IMR-90 (cell line): ENCODE measurements at regions not wholly inside any gene's neighbourhood (a gene's known extent, or its start where the extent isn't known, plus 50 kb on each side); places are given as distances from the start of the nearest gene placed in this dataset.

ENCODE experiments used
- ATAC-seq: fragments of 200-7000 bp; cut with Tn5 transposase; 2 replicates; pipeline ENCODE4 v1.9.1; 2020; ENCODE audit warnings: low read depth, mild to moderate bottlenecking, moderate library complexity
- BruUV-seq: library from RNA; stranded (reverse); fragments of 400-500 nt; replicated peaks from 2 replicates; lab custom pipeline; 2021; lab: Mats Ljungman, UMichigan
- CTCF ChIA-PET: fragments of 300-600 bp; formaldehyde crosslinking; extraction: SDS; loops from one replicate; lab custom pipeline; 2021; ENCODE audit warnings: antibody characterized with exemption; lab: Yijun Ruan, JAX
- POLR2A ChIA-PET: fragments of 300-600 bp; sonication (Branson Sonifier 250); formaldehyde crosslinking; loops from one replicate; lab custom pipeline; 2022; ENCODE audit warnings: antibody characterized with exemption; ENCODE audit not compliant: unreplicated experiment; lab: Charles Lee
- DNase-seq: peaks from one replicate; pipeline ENCODE4 v3.0.0; 2013
- H2AFZ ChIP-seq: replicated peaks from 2 replicates; pipeline ENCODE3; 2013; ENCODE audit warnings: low read length, mild to moderate bottlenecking; ENCODE audit not compliant: poor library complexity
- H2AK5ac ChIP-seq: 2 replicates; pipeline ENCODE4 v1.6.1; 2013; ENCODE audit warnings: low read depth, low read length, inconsistent platforms
- H2AK9ac ChIP-seq: replicated peaks from 2 replicates; pipeline ENCODE3; 2013; ENCODE audit warnings: mild to moderate bottlenecking, low read depth, low read length, moderate library complexity; ENCODE audit not compliant: poor library complexity
- H2BK120ac ChIP-seq: 2 replicates; pipeline ENCODE4 v1.6.1; 2013; ENCODE audit warnings: low read depth, low read length, inconsistent platforms
- H2BK15ac ChIP-seq: 3 replicates; pipeline ENCODE4 v1.6.1; 2013; ENCODE audit warnings: low read depth, low read length, inconsistent platforms
- H2BK20ac ChIP-seq: 2 replicates; pipeline ENCODE4 v1.6.1; 2013; ENCODE audit warnings: low read depth, mild to moderate bottlenecking, inconsistent platforms, low read length, moderate library complexity
- H2BK5ac ChIP-seq: 2 replicates; pipeline ENCODE4 v1.6.1; 2013; ENCODE audit warnings: mild to moderate bottlenecking, low read depth, low read length, inconsistent platforms; ENCODE audit not compliant: poor library complexity, severe bottlenecking
- H3K14ac ChIP-seq: replicated peaks from 2 replicates; pipeline ENCODE4 v1.6.1; 2013; ENCODE audit warnings: low read depth, low read length, inconsistent platforms
- H3K18ac ChIP-seq: 2 replicates; pipeline ENCODE4 v1.6.1; 2013; ENCODE audit warnings: low read depth, low read length, control low read depth
- H3K23ac ChIP-seq: 2 replicates; pipeline ENCODE4 v1.6.1; 2013; ENCODE audit warnings: low read depth, low read length, inconsistent platforms
- H3K27ac ChIP-seq: 2 replicates; pipeline ENCODE4 v1.5.1; 2013; ENCODE audit warnings: mild to moderate bottlenecking, control low read depth, low read length; ENCODE audit not compliant: insufficient read depth
- H3K27me3 ChIP-seq: 2 replicates; pipeline ENCODE4 v1.6.1; 2013; ENCODE audit warnings: low read length; ENCODE audit not compliant: control insufficient read depth, insufficient read depth
- H3K36me3 ChIP-seq: 2 replicates; pipeline ENCODE4 v1.6.1; 2013; ENCODE audit warnings: low read length, mixed read lengths; ENCODE audit not compliant: control insufficient read depth, insufficient read depth
- H3K4ac ChIP-seq: 2 replicates; pipeline ENCODE4 v1.6.1; 2013; ENCODE audit warnings: low read depth, low read length, inconsistent platforms
- H3K4me1 ChIP-seq: 2 replicates; pipeline ENCODE4 v1.6.1; 2013; ENCODE audit warnings: low read length, mixed read lengths; ENCODE audit not compliant: control insufficient read depth, insufficient read depth
- H3K4me2 ChIP-seq: 2 replicates; pipeline ENCODE4 v1.6.1; 2013; ENCODE audit warnings: low read depth, mild to moderate bottlenecking, control low read depth, low read length, moderate library complexity
- H3K4me3 ChIP-seq: 2 replicates; pipeline ENCODE4 v1.5.1; 2013; ENCODE audit warnings: low read depth, mild to moderate bottlenecking, control low read depth, low read length, moderate library complexity; ENCODE audit not compliant: insufficient read depth
- H3K56ac ChIP-seq: 2 replicates; pipeline ENCODE4 v1.6.1; 2013; ENCODE audit warnings: low read length, inconsistent platforms; ENCODE audit not compliant: insufficient read depth; ENCODE audit errors: extremely low read depth
- H3K79me1 ChIP-seq, 2 experiments: 2 replicates each; pipeline ENCODE4 v1.6.1; 2013; ENCODE audit warnings: low read length in 2 of 2, inconsistent platforms in 1 of 2, low read depth in 1 of 2
- H3K9ac ChIP-seq: 2 replicates; pipeline ENCODE4 v1.6.1; 2013; ENCODE audit warnings: low read depth, low read length, control low read depth
- H3K9me1 ChIP-seq: 2 replicates; pipeline ENCODE4 v1.6.1; 2013; ENCODE audit warnings: low read length, inconsistent platforms; ENCODE audit not compliant: insufficient read depth
- H3K9me3 ChIP-seq: 2 replicates; pipeline ENCODE4 v1.6.1; 2013; ENCODE audit warnings: low read length; ENCODE audit not compliant: control insufficient read depth, insufficient read depth
- H4K20me1 ChIP-seq: 2 replicates; pipeline ENCODE4 v1.6.1; 2013; ENCODE audit warnings: low read length, inconsistent platforms; ENCODE audit not compliant: insufficient read depth
- H4K5ac ChIP-seq: 2 replicates; pipeline ENCODE4 v1.6.1; 2013; ENCODE audit warnings: mild to moderate bottlenecking, low read depth, low read length, control low read depth
- H4K8ac ChIP-seq, 2 experiments: 2 replicates each; pipeline ENCODE4 v1.6.1; 2013; ENCODE audit warnings: low read depth in 2 of 2, low read length in 2 of 2, control low read depth in 1 of 2, inconsistent platforms in 1 of 2
- H4K91ac ChIP-seq: 2 replicates; pipeline ENCODE4 v1.6.1; 2013; ENCODE audit warnings: low read depth, low read length, inconsistent platforms; ENCODE audit not compliant: insufficient read depth
- BHLHE40 ChIP-seq: fragments of 150-350 bp; IDR thresholded peaks from 2 replicates; pipeline ENCODE4 v1.6.1; 2016; ENCODE audit warnings: mild to moderate bottlenecking, low read depth, low read length
- CEBPB ChIP-seq: IDR thresholded peaks from 2 replicates; pipeline ENCODE4 v1.6.1; 2012; ENCODE audit warnings: low read depth, low read length, improper control_type of control experiment
- CHD1 ChIP-seq: IDR thresholded peaks from 2 replicates; pipeline ENCODE4 v1.6.1; 2012; ENCODE audit warnings: low read depth, low read length, improper control_type of control experiment
- FOS ChIP-seq: fragments of 150-350 bp; IDR thresholded peaks from 2 replicates; pipeline ENCODE4 v1.6.1; 2016; ENCODE audit warnings: low read depth, low read length
- MAFK ChIP-seq: IDR thresholded peaks from 2 replicates; pipeline ENCODE4 v1.6.1; 2012; ENCODE audit warnings: low read depth, low read length, improper control_type of control experiment
- MAZ ChIP-seq: IDR thresholded peaks from 2 replicates; pipeline ENCODE4 v1.6.1; 2012; ENCODE audit warnings: low read depth, mild to moderate bottlenecking, low read length, improper control_type of control experiment, moderate library complexity, borderline replicate concordance
- MXI1 ChIP-seq: IDR thresholded peaks from 2 replicates; pipeline ENCODE4 v1.6.1; 2012; ENCODE audit warnings: low read depth, mild to moderate bottlenecking, low read length, moderate library complexity, borderline replicate concordance
- NFE2L2 ChIP-seq: fragments of 150-350 bp; IDR thresholded peaks from 2 replicates; pipeline ENCODE4 v1.6.1; 2016; ENCODE audit warnings: low read depth, mild to moderate bottlenecking, low read length
- POLR2A ChIP-seq: IDR thresholded peaks from 2 replicates; pipeline ENCODE4 v1.6.1; 2012; ENCODE audit warnings: mild to moderate bottlenecking, low read depth, low read length
- RCOR1 ChIP-seq: IDR thresholded peaks from 2 replicates; pipeline ENCODE4 v1.6.1; 2012; ENCODE audit warnings: mild to moderate bottlenecking, low read length, improper control_type of control experiment; ENCODE audit not compliant: insufficient replicate concordance
- RFX5 ChIP-seq: IDR thresholded peaks from 2 replicates; pipeline ENCODE4 v1.8.0; 2012; ENCODE audit warnings: low read depth, mild to moderate bottlenecking, low read length, moderate library complexity
- SMC3 ChIP-seq: fragments of 150-350 bp; IDR thresholded peaks from 2 replicates; pipeline ENCODE4 v1.6.1; 2016; ENCODE audit warnings: low read depth, mild to moderate bottlenecking, antibody characterized with exemption, low read length, moderate library complexity
- WGBS, 2 experiments: methylation state at CpG; one replicate each; pipeline versions ENCODE4 v1.1.5 to v1.1.7; 2013; ENCODE audit warnings: missing lambda C conversion rate in 2 of 2; ENCODE audit not compliant: insufficient read length in 1 of 2; ENCODE audit errors: extremely low coverage in 2 of 2; 5-methylcytosine and 5-hydroxymethylcytosine counted together
- dilution Hi-C: fragments of 300-500 bp; cut with HindIII; formaldehyde crosslinking; loops from one replicate; pipeline ENCODE4 v1.14.3; 2018; ENCODE audit warnings: low sequenced_read_pairs; ENCODE audit not compliant: unreplicated experiment
- in situ Hi-C: fragments of 300-500 bp; cut with MboI; formaldehyde crosslinking; loops from 3 replicates; pipeline ENCODE4 v1.14.3; 2019; ENCODE audit warnings: low sequenced_read_pairs, inconsistent platforms, mixed read lengths
- intact Hi-C: fragments of 100-400 bp; cut with micrococcal nuclease; formaldehyde crosslinking; loops from 2 replicates; pipeline ENCODE4 v1.10.0; 2022
- TF ChIP-seq, protein P1 (sequence below): conservative IDR thresholded peaks from 2 replicates; pipeline ENCODE4 v1.5.1; 2012; ENCODE audit warnings: mild to moderate bottlenecking, low read depth, low read length, improper control_type of control experiment
- TF ChIP-seq, protein P2 (sequence below): fragments of 150-350 bp; IDR thresholded peaks from 2 replicates; pipeline ENCODE4 v1.6.1; 2017; ENCODE audit warnings: mild to moderate bottlenecking, antibody characterized with exemption, low read length, low read depth
- TF ChIP-seq, protein P3 (sequence below): fragments of 150-350 bp; IDR thresholded peaks from 2 replicates; pipeline ENCODE4 v1.6.1; 2016; ENCODE audit warnings: low read depth, mild to moderate bottlenecking, low read length, moderate library complexity, borderline replicate concordance

DNA sequence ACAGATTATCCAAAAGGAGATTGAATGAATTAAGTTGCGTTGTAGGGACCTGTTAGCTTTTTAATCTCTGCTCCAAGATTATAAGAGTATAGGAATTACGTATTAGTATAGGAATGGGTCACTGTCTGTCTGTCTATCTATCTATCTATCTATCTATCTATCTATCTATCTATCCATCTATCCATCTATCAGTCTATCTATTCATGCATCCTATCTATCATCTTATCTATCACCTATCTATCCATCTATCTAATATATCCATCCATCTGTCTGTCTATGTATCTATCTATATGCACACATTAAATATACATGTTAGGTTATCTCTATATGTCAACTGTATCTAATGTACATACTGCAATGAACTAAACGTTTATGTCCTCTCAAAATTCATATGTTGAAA is 255.8 kb downstream of the LPIN1 start:
- H4K91ac ChIP-seq, result no peak overlapping the region
- in situ Hi-C loops, result no loop called here

More for the DNA sequence above, 255.8 kb downstream of the LPIN1 start:
- Histone ChIP-seq H3K9me1 (no peaks in the 10 kb centered on the region), H2AFZ (no peak overlapping the region), H3K9ac (no peak overlapping the region), H3K18ac (no peak overlapping the region), H2BK5ac (no peak overlapping the region), H3K4me3 (no peak overlapping the region), H4K5ac (no peak overlapping the region), H2BK20ac (no peak overlapping the region), H3K14ac (no peak overlapping the region), H3K4me1 (0 out of 2 replicates have a peak, but pooled peaks cover 4% of the 10 kb centered on the region), H3K79me1 (no peaks in the 10 kb centered on the region), H4K8ac (no peak overlapping the region), H3K9me3 (no peaks in the 10 kb centered on the region), H3K27me3 (no peaks in the 10 kb centered on the region), H3K4ac (no peak overlapping the region), H3K4me2 (no peak overlapping the region), H3K36me3 (no peaks in the 10 kb centered on the region), H3K56ac (no peak overlapping the region), H3K23ac (no peak overlapping the region), H3K27ac (no peak overlapping the region), H2BK120ac (no peak overlapping the region), H2AK9ac (no peak overlapping the region), H4K20me1 (no peaks in the 10 kb centered on the region), H2BK15ac (no peak overlapping the region), H2AK5ac (no peak overlapping the region)
- ATAC-seq (no peak), DNase-seq (no peak)
- BruUV-seq, result no TSS peak
- dilution Hi-C loops, result no loop called here
- intact Hi-C loops, result no loop called here
- TF ChIP-seq SMC3 (no peak), CEBPB (no peak), NFE2L2 (no peak), MAFK (no peak), MXI1 (no peak), RFX5 (no peak), CHD1 (no peak), FOS (no peak), BHLHE40 (no peak), RCOR1 (no peak), POLR2A (no peak), MAZ (no peak)
- TF ChIP-seq, protein P1, sequence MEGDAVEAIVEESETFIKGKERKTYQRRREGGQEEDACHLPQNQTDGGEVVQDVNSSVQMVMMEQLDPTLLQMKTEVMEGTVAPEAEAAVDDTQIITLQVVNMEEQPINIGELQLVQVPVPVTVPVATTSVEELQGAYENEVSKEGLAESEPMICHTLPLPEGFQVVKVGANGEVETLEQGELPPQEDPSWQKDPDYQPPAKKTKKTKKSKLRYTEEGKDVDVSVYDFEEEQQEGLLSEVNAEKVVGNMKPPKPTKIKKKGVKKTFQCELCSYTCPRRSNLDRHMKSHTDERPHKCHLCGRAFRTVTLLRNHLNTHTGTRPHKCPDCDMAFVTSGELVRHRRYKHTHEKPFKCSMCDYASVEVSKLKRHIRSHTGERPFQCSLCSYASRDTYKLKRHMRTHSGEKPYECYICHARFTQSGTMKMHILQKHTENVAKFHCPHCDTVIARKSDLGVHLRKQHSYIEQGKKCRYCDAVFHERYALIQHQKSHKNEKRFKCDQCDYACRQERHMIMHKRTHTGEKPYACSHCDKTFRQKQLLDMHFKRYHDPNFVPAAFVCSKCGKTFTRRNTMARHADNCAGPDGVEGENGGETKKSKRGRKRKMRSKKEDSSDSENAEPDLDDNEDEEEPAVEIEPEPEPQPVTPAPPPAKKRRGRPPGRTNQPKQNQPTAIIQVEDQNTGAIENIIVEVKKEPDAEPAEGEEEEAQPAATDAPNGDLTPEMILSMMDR, result no peak
- TF ChIP-seq, protein P2, sequence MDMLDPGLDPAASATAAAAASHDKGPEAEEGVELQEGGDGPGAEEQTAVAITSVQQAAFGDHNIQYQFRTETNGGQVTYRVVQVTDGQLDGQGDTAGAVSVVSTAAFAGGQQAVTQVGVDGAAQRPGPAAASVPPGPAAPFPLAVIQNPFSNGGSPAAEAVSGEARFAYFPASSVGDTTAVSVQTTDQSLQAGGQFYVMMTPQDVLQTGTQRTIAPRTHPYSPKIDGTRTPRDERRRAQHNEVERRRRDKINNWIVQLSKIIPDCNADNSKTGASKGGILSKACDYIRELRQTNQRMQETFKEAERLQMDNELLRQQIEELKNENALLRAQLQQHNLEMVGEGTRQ, result no peak
- TF ChIP-seq, protein P3, sequence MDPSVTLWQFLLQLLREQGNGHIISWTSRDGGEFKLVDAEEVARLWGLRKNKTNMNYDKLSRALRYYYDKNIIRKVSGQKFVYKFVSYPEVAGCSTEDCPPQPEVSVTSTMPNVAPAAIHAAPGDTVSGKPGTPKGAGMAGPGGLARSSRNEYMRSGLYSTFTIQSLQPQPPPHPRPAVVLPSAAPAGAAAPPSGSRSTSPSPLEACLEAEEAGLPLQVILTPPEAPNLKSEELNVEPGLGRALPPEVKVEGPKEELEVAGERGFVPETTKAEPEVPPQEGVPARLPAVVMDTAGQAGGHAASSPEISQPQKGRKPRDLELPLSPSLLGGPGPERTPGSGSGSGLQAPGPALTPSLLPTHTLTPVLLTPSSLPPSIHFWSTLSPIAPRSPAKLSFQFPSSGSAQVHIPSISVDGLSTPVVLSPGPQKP, result no peak
- WGBS, 2 experiments, result no CpG with 5 or more reads among the region's 3 CpGs
- POLR2A ChIA-PET, result no interaction called here
- CTCF ChIA-PET, result no interaction called here
